ENCODE measurements at regions not wholly inside any gene's neighbourhood (a gene's known extent, or its start where the extent isn't known, plus 50 kb on each side); places are given as distances from the start of the nearest gene placed in this dataset.

- TF ChIP-seq EZH2 (IDR thresholded peaks at IDR 0.05; ENCODE audit: insufficient read depth, low read length) (no peak), CTCF (IDR thresholded peaks at IDR 0.05; ENCODE audit: insufficient read depth, low read depth, low read length) (no peak)
Measured at GRCh38 chr1:244176201-244176600, 125.1 kb downstream of the ZBTB18 start.
